HG03280 (cell line): ENCODE measurements at regions not wholly inside any gene's neighbourhood (a gene's known extent, or its start where the extent isn't known, plus 50 kb on each side); places are given as distances from the start of the nearest gene placed in this dataset.

Experiments
- ATAC-seq: cut with Tn5 transposase; IDR thresholded peaks from one replicate; pipeline ENCODE4 v1.9.1; 2021; ENCODE audit warnings: mild to moderate bottlenecking, moderate library complexity; ENCODE audit not compliant: unreplicated experiment

- ATAC-seq: no peak
Observed at GRCh38 chr12:105832806-105833205, 305.9 kb downstream of the NUAK1 start.

- no peak for ATAC-seq
Observed at GRCh38 chr12:105834496-105834895, 304.3 kb downstream of the NUAK1 start.

- ATAC-seq: no peak
Observed at GRCh38 chr12:105835580-105836241, 303.0 kb downstream of the NUAK1 start.

- ATAC-seq: no peak
Observed at GRCh38 chr12:105836242-105836622, 302.5 kb downstream of the NUAK1 start.

- no peak for ATAC-seq
Observed at GRCh38 chr12:105839629-105840127, 299.1 kb downstream of the NUAK1 start.

GRCh38 chr12:105840384-105840783 lies 298.4 kb downstream of the NUAK1 start:
- ATAC-seq: no peak

- no peak for ATAC-seq
Observed at GRCh38 chr12:105841840-105842239, 296.9 kb downstream of the NUAK1 start.

GRCh38 chr12:105843561-105843960 lies 295.2 kb downstream of the NUAK1 start:
- no peak for ATAC-seq

GRCh38 chr12:105843986-105844760 lies 294.6 kb downstream of the NUAK1 start:
- ATAC-seq: no peak

- no peak for ATAC-seq
Observed at GRCh38 chr12:105846331-105846730, 292.4 kb downstream of the NUAK1 start.

- ATAC-seq: no peak
Observed at GRCh38 chr12:105847068-105847467, 291.7 kb downstream of the NUAK1 start.

- no peak for ATAC-seq
Observed at GRCh38 chr12:105848286-105848685, 290.5 kb downstream of the NUAK1 start.

GRCh38 chr12:105850103-105850968 lies 288.4 kb downstream of the NUAK1 start:
- no peak for ATAC-seq

- no peak for ATAC-seq
Observed at GRCh38 chr12:105852496-105852895, 286.3 kb downstream of the NUAK1 start.

GRCh38 chr12:105852951-105853350 lies 285.8 kb downstream of the NUAK1 start:
- no peak for ATAC-seq

GRCh38 chr12:105854071-105854470 lies 284.7 kb downstream of the NUAK1 start:
- ATAC-seq: no peak

GRCh38 chr12:105855361-105856047 lies 283.2 kb downstream of the NUAK1 start:
- ATAC-seq: no peak

GRCh38 chr12:105856048-105856405 lies 282.7 kb downstream of the NUAK1 start:
- ATAC-seq: no peak

GRCh38 chr12:105858981-105859710 lies 279.6 kb downstream of the NUAK1 start:
- no peak for ATAC-seq

- no peak for ATAC-seq
Observed at GRCh38 chr12:105860561-105861207, 278.1 kb downstream of the NUAK1 start.
